GM13977 (cell line): ENCODE measurements at regions not wholly inside any gene's neighbourhood (a gene's known extent, or its start where the extent isn't known, plus 50 kb on each side); places are given as distances from the start of the nearest gene placed in this dataset.

Source experiments
- DNase-seq: peaks from one replicate; pipeline ENCODE4 v3.0.0; 2012; ENCODE audit warnings: low spot score
- in situ Hi-C: fragments of 300-500 bp; cut with MboI; formaldehyde crosslinking; loops from one replicate; pipeline ENCODE4 v1.12.0; 2022; ENCODE audit warnings: low sequenced_read_pairs, low pct_unique_long_range_greater_than_20kb, mixed read lengths, inconsistent platforms; ENCODE audit not compliant: unreplicated experiment
- TF ChIP-seq, protein P1 (sequence below): IDR thresholded peaks from 2 replicates; pipeline ENCODE4 v1.5.1; 2012; ENCODE audit warnings: mild to moderate bottlenecking, control low read depth; ENCODE audit not compliant: insufficient read depth; ENCODE audit errors: extremely low read depth, missing control alignments

DNA sequence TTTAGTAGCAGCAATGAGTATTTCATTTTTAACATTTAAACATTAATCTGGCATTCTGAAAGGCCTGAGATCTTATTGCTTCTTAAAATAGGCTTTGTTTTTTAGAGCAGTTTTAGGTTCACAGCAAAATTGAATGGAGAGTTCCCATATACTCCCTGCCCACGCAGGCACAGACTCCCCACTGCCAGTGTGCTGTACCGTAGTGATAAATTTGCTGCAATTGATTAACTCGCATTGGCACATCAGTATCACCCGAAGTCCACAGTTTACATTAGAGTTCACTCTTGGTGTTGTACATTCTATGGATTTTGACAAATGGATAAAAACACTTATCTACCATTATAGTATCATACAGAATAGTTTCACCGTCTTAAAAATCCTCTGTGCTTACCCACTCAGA is 71.8 kb upstream of the ERRFI1 start:
- TF ChIP-seq, protein P1, sequence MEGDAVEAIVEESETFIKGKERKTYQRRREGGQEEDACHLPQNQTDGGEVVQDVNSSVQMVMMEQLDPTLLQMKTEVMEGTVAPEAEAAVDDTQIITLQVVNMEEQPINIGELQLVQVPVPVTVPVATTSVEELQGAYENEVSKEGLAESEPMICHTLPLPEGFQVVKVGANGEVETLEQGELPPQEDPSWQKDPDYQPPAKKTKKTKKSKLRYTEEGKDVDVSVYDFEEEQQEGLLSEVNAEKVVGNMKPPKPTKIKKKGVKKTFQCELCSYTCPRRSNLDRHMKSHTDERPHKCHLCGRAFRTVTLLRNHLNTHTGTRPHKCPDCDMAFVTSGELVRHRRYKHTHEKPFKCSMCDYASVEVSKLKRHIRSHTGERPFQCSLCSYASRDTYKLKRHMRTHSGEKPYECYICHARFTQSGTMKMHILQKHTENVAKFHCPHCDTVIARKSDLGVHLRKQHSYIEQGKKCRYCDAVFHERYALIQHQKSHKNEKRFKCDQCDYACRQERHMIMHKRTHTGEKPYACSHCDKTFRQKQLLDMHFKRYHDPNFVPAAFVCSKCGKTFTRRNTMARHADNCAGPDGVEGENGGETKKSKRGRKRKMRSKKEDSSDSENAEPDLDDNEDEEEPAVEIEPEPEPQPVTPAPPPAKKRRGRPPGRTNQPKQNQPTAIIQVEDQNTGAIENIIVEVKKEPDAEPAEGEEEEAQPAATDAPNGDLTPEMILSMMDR: no peak
- no peak for DNase-seq
- in situ Hi-C loops: no loop called here

DNA sequence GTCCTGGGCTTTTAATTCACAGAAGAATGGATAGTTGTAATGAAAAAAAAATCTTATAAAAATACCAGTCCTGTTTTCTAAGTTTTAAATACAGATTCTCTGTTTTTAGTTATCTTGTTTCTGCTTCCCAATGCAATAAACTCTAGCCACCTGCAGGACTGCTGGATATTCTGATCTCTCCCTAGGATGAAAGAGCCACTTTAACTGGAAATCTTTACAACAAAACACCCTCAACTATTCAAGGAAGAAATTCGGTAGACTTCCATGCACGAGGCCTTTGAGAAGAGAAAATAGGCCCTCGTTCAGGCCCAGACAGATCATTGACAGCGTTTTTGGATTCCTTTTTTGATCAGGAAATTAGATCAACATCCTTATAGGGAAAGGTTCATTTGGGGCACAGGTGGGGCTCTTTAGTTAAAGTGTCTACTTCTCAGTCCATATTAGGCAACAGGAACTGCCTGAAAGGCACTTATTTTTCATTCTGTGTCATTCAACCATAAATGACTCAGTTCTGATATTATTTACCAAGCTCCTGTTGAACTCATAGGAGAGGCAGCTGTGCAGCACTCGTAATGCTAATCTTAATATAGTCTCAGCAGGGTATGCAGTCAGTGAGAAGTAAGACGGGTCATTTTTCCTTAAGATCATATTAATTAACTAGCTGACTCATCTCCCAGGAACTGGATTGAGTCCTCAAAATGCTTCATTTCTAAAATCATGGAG is 71.1 kb upstream of the ERRFI1 start:
- DNase-seq: peak; percentile 59
- in situ Hi-C loops: no loop called here
- TF ChIP-seq, protein P1: no peak

DNA sequence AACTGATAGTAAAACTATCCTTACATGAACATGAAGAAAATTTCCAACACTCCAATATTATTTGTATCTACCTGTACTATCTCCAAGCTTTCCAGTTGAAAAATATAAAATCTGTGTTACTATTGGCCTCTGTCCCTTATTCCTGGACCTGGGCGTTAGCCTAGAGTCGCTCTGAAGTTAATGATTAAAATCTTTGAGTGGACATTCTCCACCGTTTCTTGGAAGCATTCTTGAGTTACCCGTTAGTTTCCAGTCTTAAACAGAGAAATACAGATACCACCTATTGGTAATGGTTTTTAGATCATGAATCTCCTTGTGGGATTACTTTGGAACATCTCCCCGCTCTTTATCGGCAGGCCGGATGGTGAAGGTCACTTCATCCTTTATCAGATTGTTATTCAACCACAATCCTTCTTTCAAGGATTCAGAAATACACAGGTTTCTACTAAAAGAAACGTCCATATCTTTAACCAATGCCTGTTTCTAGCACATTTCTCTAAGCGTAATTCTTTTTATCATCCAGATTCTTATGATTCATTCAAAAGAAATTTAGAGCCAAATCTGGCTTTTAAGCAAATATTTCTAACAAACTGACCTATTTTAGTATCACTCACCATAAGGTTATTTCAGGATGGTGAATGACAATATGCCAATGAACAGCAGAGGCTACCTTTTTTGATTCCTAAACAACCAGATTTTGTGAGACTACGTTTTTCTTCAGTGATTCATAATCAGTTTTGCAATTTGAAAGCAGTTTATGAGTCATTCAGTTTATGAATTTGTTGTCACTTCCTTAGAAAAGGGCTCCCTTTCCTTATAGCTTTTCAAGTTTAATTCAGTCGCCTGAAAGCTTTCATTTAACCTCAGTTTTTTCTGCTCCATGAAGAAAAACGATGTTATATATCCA is 70.2 kb upstream of the ERRFI1 start:
- in situ Hi-C loops: no loop called here
- DNase-seq: no peak
- TF ChIP-seq, protein P1: no peak

DNA sequence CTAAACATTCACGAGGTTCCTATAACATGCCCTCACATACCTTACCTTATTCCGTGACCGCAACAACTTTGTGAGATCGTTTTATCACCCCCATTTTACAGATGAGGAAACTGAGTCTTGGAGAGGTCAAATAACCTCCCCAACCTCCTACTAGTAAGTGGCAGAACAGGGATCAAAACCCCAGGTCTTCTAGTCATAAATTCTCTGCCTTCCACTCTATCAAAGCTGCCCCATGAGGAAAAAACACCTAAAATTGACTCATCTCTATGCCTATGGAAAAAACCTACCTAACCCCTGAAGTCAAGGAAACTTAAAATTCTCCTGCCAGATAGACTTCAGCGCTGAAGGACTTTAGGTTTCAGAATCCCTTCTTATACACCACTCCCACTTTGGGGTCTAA is 69.5 kb upstream of the ERRFI1 start:
- in situ Hi-C loops: no loop called here
- TF ChIP-seq, protein P1: no peak
- DNase-seq: no peak

DNA sequence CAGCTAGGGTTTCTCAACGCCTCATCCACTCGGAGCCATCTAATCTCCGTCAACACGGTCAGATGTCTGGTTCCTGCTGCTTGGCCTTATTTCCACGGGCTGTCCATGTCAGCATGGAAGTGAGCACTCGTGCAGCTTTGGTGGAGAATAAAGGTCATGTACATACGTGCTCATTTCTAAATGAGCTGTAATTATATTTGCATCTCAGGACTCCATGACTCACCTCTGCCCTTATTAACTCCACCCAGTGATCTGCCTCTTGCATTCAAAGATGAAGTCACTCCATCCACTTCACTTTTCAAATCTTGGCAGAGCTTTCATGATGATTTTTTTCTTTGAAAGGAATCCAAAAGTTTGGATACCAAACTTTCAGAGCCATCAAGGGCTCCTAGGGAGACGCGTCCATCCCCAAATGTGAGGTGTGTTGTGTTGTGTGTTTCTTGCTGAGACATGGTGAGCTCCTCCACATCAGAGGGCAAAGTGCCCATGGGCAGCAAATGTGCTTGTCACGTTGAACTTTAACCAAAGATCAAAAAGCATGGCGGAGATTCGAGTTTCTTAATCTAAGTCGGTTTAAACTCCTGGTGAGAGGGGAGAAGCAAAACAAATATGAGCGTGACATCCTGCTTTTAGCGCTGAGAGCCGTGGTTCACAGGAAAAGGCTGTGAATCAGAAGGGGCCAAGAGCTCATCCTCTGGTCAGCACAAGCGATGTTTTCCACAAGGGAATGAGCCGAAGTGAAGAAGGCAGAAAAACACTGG is 68.6 kb upstream of the ERRFI1 start:
- TF ChIP-seq, protein P1: no peak
- in situ Hi-C loops: no loop called here
- DNase-seq: no peak

DNA sequence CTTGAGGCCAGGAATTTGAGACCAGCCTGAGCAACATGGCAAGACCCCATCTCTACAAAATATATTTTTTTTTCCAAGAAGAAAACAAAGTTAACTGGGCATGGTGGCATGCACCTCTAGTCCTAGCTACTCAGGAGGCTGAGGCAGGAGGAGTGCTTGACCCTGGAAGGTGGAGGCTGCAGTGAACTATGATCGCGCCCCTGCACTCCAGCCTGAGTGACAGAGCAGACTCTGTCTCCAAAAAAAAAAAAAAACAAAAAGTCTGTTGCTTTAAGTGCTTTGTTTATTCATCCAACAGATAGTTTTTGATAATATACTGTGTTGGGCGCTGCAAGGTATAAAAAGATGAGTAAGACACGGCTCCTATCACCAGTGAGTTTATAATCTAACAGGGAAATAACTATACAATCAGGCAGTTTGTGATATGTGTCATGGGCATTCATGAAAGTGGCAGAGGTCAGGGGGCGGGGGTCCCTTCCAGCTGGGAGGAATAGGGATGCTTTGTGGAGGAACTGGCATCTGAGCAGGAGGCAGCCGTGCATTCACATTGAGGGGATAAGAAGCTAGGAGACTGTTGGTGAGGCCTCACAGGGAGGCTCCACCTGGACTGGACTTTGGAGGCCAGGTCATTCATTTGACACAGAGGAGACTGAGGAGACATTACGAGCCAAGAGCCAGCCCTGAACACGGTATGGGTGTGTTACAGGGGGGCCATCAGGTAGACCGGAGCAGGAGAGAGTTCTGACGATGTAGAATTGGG is 67.3 kb upstream of the ERRFI1 start:
- in situ Hi-C loops: no loop called here
- TF ChIP-seq, protein P1: no peak
- no peak for DNase-seq
